PC-9 (cell line): ENCODE measurements at regions not wholly inside any gene's neighbourhood (a gene's known extent, or its start where the extent isn't known, plus 50 kb on each side); places are given as distances from the start of the nearest gene placed in this dataset.

Experiments
- BruUV-seq: library from RNA; stranded (reverse); fragments of 400-500 nt; replicated peaks from 2 replicates; lab custom pipeline; 2021; lab: Mats Ljungman, UMichigan
- CTCF ChIA-PET: fragments of 300-600 bp; sonication (Branson Sonifier 250); formaldehyde crosslinking; loops from one replicate; lab custom pipeline; 2022; ENCODE audit warnings: antibody characterized with exemption; lab: Charles Lee
- POLR2A ChIA-PET: fragments of 300-600 bp; sonication (Branson Sonifier 250); formaldehyde crosslinking; loops from one replicate; lab custom pipeline; 2022; ENCODE audit warnings: antibody characterized with exemption; ENCODE audit not compliant: unreplicated experiment; lab: Charles Lee
- DNase-seq, 2 experiments: peaks; one replicate each; pipeline versions ENCODE4 v3.0.0 to v3.0.0-alpha.2; 2015 to 2022; ENCODE audit warnings: mixed read lengths in 1 of 2
- H2AFZ ChIP-seq: fragments of 200-600 bp; sonication (generic); 2 replicates; pipeline ENCODE4 v1.8.1; 2017; ENCODE audit warnings: antibody characterized with exemption
- H3F3A ChIP-seq: fragments of 200-600 bp; sonication (generic); 2 replicates; pipeline ENCODE4 v1.8.1; 2017; ENCODE audit warnings: antibody characterized with exemption, mild to moderate bottlenecking, low read depth; ENCODE audit not compliant: insufficient read depth
- H3K27ac ChIP-seq: fragments of 200-600 bp; sonication (generic); 2 replicates; pipeline ENCODE4 v1.6.1; 2016; ENCODE audit warnings: mixed run types
- H3K27me3 ChIP-seq: fragments of 200-600 bp; sonication (generic); 2 replicates; pipeline ENCODE4 v1.6.1; 2016; ENCODE audit warnings: low read depth, mixed run types; ENCODE audit not compliant: insufficient read depth
- H3K36me3 ChIP-seq: fragments of 200-600 bp; sonication (generic); 2 replicates; pipeline ENCODE4 v1.6.1; 2016; ENCODE audit warnings: low read depth, mixed run types
- H3K4me1 ChIP-seq: fragments of 200-600 bp; sonication (generic); replicated peaks from 2 replicates; pipeline ENCODE4 v1.6.1; 2016; ENCODE audit warnings: mixed run types; ENCODE audit not compliant: insufficient read depth
- H3K4me2 ChIP-seq: fragments of 200-600 bp; sonication (generic); 2 replicates; pipeline ENCODE4 v1.6.1; 2017; ENCODE audit warnings: mixed run types
- H3K4me3 ChIP-seq: fragments of 200-600 bp; sonication (generic); 2 replicates; pipeline ENCODE4 v1.6.1; 2016; ENCODE audit warnings: mixed run types
- H3K79me2 ChIP-seq: fragments of 200-600 bp; sonication (generic); 2 replicates; pipeline ENCODE4 v1.6.1; 2017; ENCODE audit warnings: low read depth, mixed run types
- H3K9me2 ChIP-seq: fragments of 200-600 bp; sonication (generic); 2 replicates; pipeline ENCODE4 v1.8.1; 2017; ENCODE audit warnings: mild to moderate bottlenecking; ENCODE audit not compliant: insufficient read depth
- H3K9me3 ChIP-seq: fragments of 200-600 bp; sonication (generic); 2 replicates; pipeline ENCODE4 v1.8.1; 2016; ENCODE audit warnings: low read depth; ENCODE audit not compliant: insufficient read depth
- H4K20me1 ChIP-seq: fragments of 200-600 bp; sonication (generic); 2 replicates; pipeline ENCODE4 v1.8.1; 2017; ENCODE audit not compliant: insufficient read depth
- CTCF ChIP-seq: fragments of 200-600 bp; sonication (generic); conservative IDR thresholded peaks from 2 replicates; pipeline ENCODE4 v1.6.1; 2017; ENCODE audit warnings: mixed run types, antibody characterized with exemption, mild to moderate bottlenecking, moderate library complexity
- EZH2 ChIP-seq: fragments of 200-600 bp; sonication (generic); IDR thresholded peaks from 2 replicates; pipeline ENCODE4 v1.8.0; 2017; ENCODE audit warnings: antibody characterized with exemption, low read depth
- intact Hi-C: fragments of 100-400 bp; cut with micrococcal nuclease; formaldehyde crosslinking; loops from one replicate; pipeline ENCODE4 v1.10.0; 2022; ENCODE audit not compliant: unreplicated experiment

- TF ChIP-seq CTCF (no peak), EZH2 (no peak)
- DNase-seq = no peak
- Histone ChIP-seq H3F3A (no peaks in the 10 kb centered on the region), H3K4me1 (no peaks in the 10 kb centered on the region), H3K79me2 (no peaks in the 10 kb centered on the region), H2AFZ (no peak overlapping the region), H4K20me1 (no peaks in the 10 kb centered on the region), H3K9me2 (no peaks in the 10 kb centered on the region), H3K27ac (no peak overlapping the region), H3K4me2 (no peak overlapping the region), H3K4me3 (no peak overlapping the region), H3K36me3 (no peaks in the 10 kb centered on the region), H3K27me3 (no peaks in the 10 kb centered on the region), H3K9me3 (no peaks in the 10 kb centered on the region)
- BruUV-seq = no TSS peak
- POLR2A ChIA-PET = no interaction called here
- intact Hi-C loops = no loop called here
- CTCF ChIA-PET = no interaction called here
Measured at GRCh38 chr6:114446342-114446741, 103.5 kb upstream of the HS3ST5 start.

- no TSS peak for BruUV-seq
- H3K27ac ChIP-seq = no peak overlapping the region
- H3K9me3 ChIP-seq = no peaks in the 10 kb centered on the region
- ChIA-PET POLR2A (no interaction called here), CTCF (no interaction called here)
- intact Hi-C loops = no loop called here
- H3K27me3 ChIP-seq = no peaks in the 10 kb centered on the region
- H3K4me2 ChIP-seq = no peak overlapping the region
- H3K9me2 ChIP-seq = no peaks in the 10 kb centered on the region
- no peak for TF ChIP-seq EZH2
- no peak for TF ChIP-seq CTCF
- H3F3A ChIP-seq = no peaks in the 10 kb centered on the region
- H4K20me1 ChIP-seq = no peaks in the 10 kb centered on the region
- no peak overlapping the region for H3K4me3 ChIP-seq
- no peak overlapping the region for H2AFZ ChIP-seq
- no peak for DNase-seq
- no peaks in the 10 kb centered on the region for H3K4me1 ChIP-seq
- no peaks in the 10 kb centered on the region for H3K79me2 ChIP-seq
- no peaks in the 10 kb centered on the region for H3K36me3 ChIP-seq
Measured at GRCh38 chr6:114445846-114446245, 103.0 kb upstream of the HS3ST5 start.

GRCh38 chr6:114439411-114439810, 96.6 kb upstream of the HS3ST5 start:
- BruUV-seq = no TSS peak
- Histone ChIP-seq H3K4me3 (no peak overlapping the region), H3K36me3 (no peaks in the 10 kb centered on the region), H3K4me1 (no peaks in the 10 kb centered on the region), H3K9me3 (no peaks in the 10 kb centered on the region; the same call in 1 of the 2 replicates), H2AFZ (no peak overlapping the region), H3K27me3 (no peaks in the 10 kb centered on the region), H3K79me2 (no peaks in the 10 kb centered on the region), H3F3A (no peaks in the 10 kb centered on the region), H3K27ac (no peak overlapping the region), H3K9me2 (no peaks in the 10 kb centered on the region; the same call in 1 of the 2 replicates), H3K4me2 (no peak overlapping the region), H4K20me1 (no peaks in the 10 kb centered on the region)
- DNase-seq = no peak
- POLR2A ChIA-PET = no interaction called here
- CTCF ChIA-PET = no interaction called here
- TF ChIP-seq EZH2 (no peak), CTCF (no peak)
- intact Hi-C loops = no loop called here
